HEK293 (cell line): ENCODE measurements at regions not wholly inside any gene's neighbourhood (a gene's known extent, or its start where the extent isn't known, plus 50 kb on each side); places are given as distances from the start of the nearest gene placed in this dataset.

Source experiments
- CTCF ChIA-PET: fragments of 350-600 bp; formaldehyde crosslinking; extraction: SDS; loops from one replicate; lab custom pipeline; 2021; ENCODE audit warnings: antibody characterized with exemption; lab: Yijun Ruan, JAX
- POLR2A ChIA-PET: fragments of 300-600 bp; formaldehyde crosslinking; extraction: SDS; loops from one replicate; lab custom pipeline; 2020; ENCODE audit warnings: antibody characterized with exemption, inconsistent platforms; lab: Yijun Ruan, JAX
- H3K27ac ChIP-seq: fragments of 200-500 bp; sonication (Bioruptor generic); 2 replicates; pipeline ENCODE4 v1.5.1; 2014; ENCODE audit warnings: low read depth, low read length, control low read depth, inconsistent platforms; ENCODE audit errors: extremely low read depth
- H3K36me3 ChIP-seq, 2 experiments: fragments of 200-500 bp in 1 of 2; sonication (Bioruptor generic) in 1 of 2; 1 replicate in 1 of 2; 2 replicates in 1 of 2; pipeline ENCODE4 v1.5.1; 2014 to 2017; ENCODE audit warnings: inconsistent platforms in 2 of 2, low read length in 2 of 2; ENCODE audit not compliant: control insufficient read depth in 2 of 2, insufficient read depth in 1 of 2
- H3K4me1 ChIP-seq: fragments of 200-500 bp; sonication (Bioruptor generic); 2 replicates; pipeline ENCODE4 v1.5.1; 2014; ENCODE audit warnings: mild to moderate bottlenecking, low read length, inconsistent platforms; ENCODE audit not compliant: control insufficient read depth, insufficient read depth
- H3K4me3 ChIP-seq: 2 replicates; pipeline ENCODE4 v1.5.1; 2011; ENCODE audit warnings: low read depth, mild to moderate bottlenecking, control low read depth, low read length, moderate library complexity
- H3K9me3 ChIP-seq: fragments of 200-500 bp; sonication (Bioruptor generic); 2 replicates; pipeline ENCODE4 v1.5.1; 2014; ENCODE audit warnings: low read depth, low read length, inconsistent platforms; ENCODE audit not compliant: control insufficient read depth, insufficient read depth
- PBX3 ChIP-seq: sonication (generic); formaldehyde crosslinking; IDR thresholded peaks from 2 replicates; pipeline ENCODE4 v1.8.1; 2022; ENCODE audit warnings: mild to moderate bottlenecking, moderate library complexity, missing genetic modification reagents
- PRDM4 ChIP-seq: fragments of 450-650 bp; formaldehyde crosslinking; IDR thresholded peaks from 2 replicates; pipeline ENCODE4 v1.5.1; 2017; ENCODE audit warnings: missing biosample characterization, missing genetic modification characterization
- SCRT2 ChIP-seq: fragments of 450-650 bp; formaldehyde crosslinking; IDR thresholded peaks from 2 replicates; pipeline ENCODE4 v1.5.1; 2016; ENCODE audit warnings: missing biosample characterization, missing genetic modification characterization
- TRIM28 ChIP-seq: IDR thresholded peaks from 2 replicates; pipeline ENCODE4 v1.6.1; 2011; ENCODE audit warnings: low read length, control low read depth, borderline replicate concordance
- ZBTB17 ChIP-seq: fragments of 450-650 bp; formaldehyde crosslinking; IDR thresholded peaks from 2 replicates; pipeline ENCODE4 v1.5.1; 2016; ENCODE audit warnings: missing biosample characterization, missing genetic modification characterization
- ZBTB6 ChIP-seq: fragments of 450-650 bp; formaldehyde crosslinking; IDR thresholded peaks from 2 replicates; pipeline ENCODE4 v1.5.1; 2017; ENCODE audit warnings: missing biosample characterization, missing genetic modification characterization
- ZFP37 ChIP-seq: fragments of 450-650 bp; formaldehyde crosslinking; IDR thresholded peaks from 2 replicates; pipeline ENCODE4 v1.5.1; 2016; ENCODE audit warnings: missing biosample characterization, missing genetic modification characterization
- ZFP69B ChIP-seq: fragments of 450-650 bp; formaldehyde crosslinking; IDR thresholded peaks from 2 replicates; pipeline ENCODE4 v1.5.1; 2016; ENCODE audit warnings: missing biosample characterization, missing genetic modification characterization
- ZNF112 ChIP-seq: fragments of 450-650 bp; formaldehyde crosslinking; IDR thresholded peaks from 2 replicates; pipeline ENCODE4 v1.5.0; 2017; ENCODE audit warnings: missing biosample characterization, missing genetic modification characterization
- ZNF274 ChIP-seq, 2 experiments: fragments of 200-500 bp in 1 of 2; fragments of 450-650 bp in 1 of 2; sonication (Bioruptor generic) in 1 of 2; formaldehyde crosslinking in 1 of 2; IDR thresholded peaks; 2 replicates each; pipeline versions ENCODE4 v1.5.1 to v1.6.1; 2014 to 2016; ENCODE audit warnings: borderline replicate concordance in 1 of 2, inconsistent platforms in 1 of 2, low read length in 1 of 2, missing biosample characterization in 1 of 2, missing genetic modification characterization in 1 of 2
- ZNF350 ChIP-seq: fragments of 450-650 bp; formaldehyde crosslinking; IDR thresholded peaks from 2 replicates; pipeline ENCODE4 v1.5.0; 2017; ENCODE audit warnings: missing biosample characterization, mild to moderate bottlenecking, missing genetic modification characterization
- ZNF423 ChIP-seq: fragments of 450-650 bp; formaldehyde crosslinking; IDR thresholded peaks from 2 replicates; pipeline ENCODE4 v1.5.1; 2016; ENCODE audit warnings: missing biosample characterization, missing genetic modification characterization
- ZNF544 ChIP-seq: fragments of 450-650 bp; formaldehyde crosslinking; IDR thresholded peaks from 2 replicates; pipeline ENCODE4 v1.5.0; 2017; ENCODE audit warnings: missing biosample characterization, missing genetic modification characterization
- ZNF621 ChIP-seq: fragments of 450-650 bp; formaldehyde crosslinking; IDR thresholded peaks from 2 replicates; pipeline ENCODE4 v1.5.1; 2017; ENCODE audit warnings: missing biosample characterization, missing genetic modification characterization
- ZNF658 ChIP-seq: fragments of 450-650 bp; formaldehyde crosslinking; IDR thresholded peaks from 2 replicates; pipeline ENCODE4; 2016; ENCODE audit warnings: missing biosample characterization, missing genetic modification characterization
- ZNF704 ChIP-seq: fragments of 450-650 bp; formaldehyde crosslinking; IDR thresholded peaks from 2 replicates; pipeline ENCODE4 v1.5.1; 2016; ENCODE audit warnings: missing biosample characterization, missing genetic modification characterization
- ZNF785 ChIP-seq: fragments of 450-650 bp; formaldehyde crosslinking; IDR thresholded peaks from 2 replicates; pipeline ENCODE4 v1.5.1; 2016; ENCODE audit warnings: missing biosample characterization, missing genetic modification characterization
- TF ChIP-seq, protein P1 (sequence below): fragments of 450-650 bp; formaldehyde crosslinking; IDR thresholded peaks from 2 replicates; pipeline ENCODE4 v1.5.1; 2016; ENCODE audit warnings: missing biosample characterization, missing genetic modification characterization, borderline replicate concordance
- TF ChIP-seq, protein P2 (sequence below): fragments of 450-650 bp; formaldehyde crosslinking; IDR thresholded peaks from 2 replicates; pipeline ENCODE4 v1.5.1; 2016; ENCODE audit warnings: missing biosample characterization, missing genetic modification characterization

GRCh38 chr6:151723152-151723551 is 84.3 kb upstream of the ESR1 start (continued):
- no peak for TF ChIP-seq PRDM4 (tag by site-specific recombination)

DNA sequence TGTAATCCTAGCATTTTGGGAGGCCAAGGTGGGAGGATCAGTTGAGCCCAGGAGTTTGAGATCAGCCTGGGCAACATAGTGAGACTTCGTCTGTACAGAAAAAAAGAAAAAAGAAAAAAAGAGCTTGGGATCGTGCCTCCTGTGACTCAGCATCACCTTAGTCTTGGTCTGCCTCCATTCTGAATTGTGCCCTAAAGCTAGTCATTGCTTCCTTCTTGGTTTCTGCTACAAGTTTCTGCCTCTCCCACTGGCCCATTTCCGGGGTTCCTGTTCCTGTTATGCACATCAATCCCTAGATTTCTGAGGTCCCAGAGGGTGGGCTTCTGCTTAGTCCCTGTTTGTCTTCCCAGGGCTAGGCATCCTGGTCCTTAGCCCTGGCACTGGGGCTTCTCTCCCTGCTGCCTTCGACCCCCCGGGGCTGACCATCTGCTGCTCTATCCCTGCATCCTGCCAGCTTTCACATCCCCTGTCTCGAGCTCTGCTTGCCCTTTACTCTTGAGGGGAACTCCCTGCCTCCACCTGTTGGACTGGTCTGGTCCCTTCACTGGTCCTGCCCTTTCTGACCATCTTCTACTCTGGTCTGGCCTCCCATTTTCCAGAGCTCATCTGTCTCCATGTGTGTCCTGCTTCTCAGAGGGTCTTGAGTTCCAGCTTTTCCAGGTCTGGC is 77.5 kb upstream of the ESR1 start:
- POLR2A ChIA-PET, result no interaction called here
- TF ChIP-seq ZNF112 (no peak), ZFP37 (tag by site-specific recombination) (no peak), ZNF423 (tag by site-specific recombination) (no peak), ZNF704 (no peak), ZNF621 (tag by site-specific recombination) (no peak), TRIM28 (no peak), ZBTB17 (peak; percentile 69), PBX3 (CRISPR knock-in tag) (no peak), ZNF350 (tag by site-specific recombination) (no peak), ZNF544 (tag by site-specific recombination) (no peak), ZNF785 (tag by site-specific recombination) (no peak), ZNF658 (tag by site-specific recombination) (no peak), ZFP69B (tag by site-specific recombination) (no peak), ZNF274 (IDR thresholded peaks at IDR 0.05; ENCODE audit: low read length) (no peak), ZNF274 (tag by site-specific recombination; IDR thresholded peaks at IDR 0.05; ENCODE audit: borderline replicate concordance) (no peak), SCRT2 (tag by site-specific recombination) (peak; percentile 67), ZBTB6 (tag by site-specific recombination) (no peak)
- TF ChIP-seq, protein P1, sequence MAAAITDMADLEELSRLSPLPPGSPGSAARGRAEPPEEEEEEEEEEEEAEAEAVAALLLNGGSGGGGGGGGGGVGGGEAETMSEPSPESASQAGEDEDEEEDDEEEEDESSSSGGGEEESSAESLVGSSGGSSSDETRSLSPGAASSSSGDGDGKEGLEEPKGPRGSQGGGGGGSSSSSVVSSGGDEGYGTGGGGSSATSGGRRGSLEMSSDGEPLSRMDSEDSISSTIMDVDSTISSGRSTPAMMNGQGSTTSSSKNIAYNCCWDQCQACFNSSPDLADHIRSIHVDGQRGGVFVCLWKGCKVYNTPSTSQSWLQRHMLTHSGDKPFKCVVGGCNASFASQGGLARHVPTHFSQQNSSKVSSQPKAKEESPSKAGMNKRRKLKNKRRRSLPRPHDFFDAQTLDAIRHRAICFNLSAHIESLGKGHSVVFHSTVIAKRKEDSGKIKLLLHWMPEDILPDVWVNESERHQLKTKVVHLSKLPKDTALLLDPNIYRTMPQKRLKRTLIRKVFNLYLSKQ (tag by site-specific recombination), result no peak
- TF ChIP-seq, protein P2, sequence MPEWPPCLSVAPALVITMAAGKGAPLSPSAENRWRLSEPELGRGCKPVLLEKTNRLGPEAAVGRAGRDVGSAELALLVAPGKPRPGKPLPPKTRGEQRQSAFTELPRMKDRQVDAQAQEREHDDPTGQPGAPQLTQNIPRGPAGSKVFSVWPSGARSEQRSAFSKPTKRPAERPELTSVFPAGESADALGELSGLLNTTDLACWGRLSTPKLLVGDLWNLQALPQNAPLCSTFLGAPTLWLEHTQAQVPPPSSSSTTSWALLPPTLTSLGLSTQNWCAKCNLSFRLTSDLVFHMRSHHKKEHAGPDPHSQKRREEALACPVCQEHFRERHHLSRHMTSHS (tag by site-specific recombination), result no peak
- no peaks in the 10 kb centered on the region for H3K36me3 ChIP-seq
- no peak overlapping the region for H3K27ac ChIP-seq
- no peaks in the 10 kb centered on the region for H3K9me3 ChIP-seq
- no peaks in the 10 kb centered on the region for H3K4me1 ChIP-seq
- CTCF ChIA-PET, result interaction anchor here (0.6 to 0.9 kb wide), 2 partner anchors 296 to 396 kb away, joined by 3 read pairs; no protein-coding TSS in a partner anchor
- H3K4me3 ChIP-seq, result no peak overlapping the region
